Right lobe of liver (tissue), 6 donors: ENCODE measurements at regions not wholly inside any gene's neighbourhood (a gene's known extent, or its start where the extent isn't known, plus 50 kb on each side); places are given as distances from the start of the nearest gene placed in this dataset.
"Not testable (repeated sequence)": the region's sequence is repeated elsewhere in the genome, so short reads cannot be mapped to it uniquely, and the experiment has no call there.

Source experiments
- ATAC-seq, 4 donors: fragments of 200-7000 bp; cut with Tn5 transposase; one replicate each; pipeline ENCODE4 v1.9.1; 2020; ENCODE audit warnings: mild to moderate bottlenecking in 4 of 4, moderate library complexity in 4 of 4
- DNase-seq, 3 donors: peaks; one replicate each; pipeline ENCODE4 v3.0.0-alpha.2; 2020
- H3K27ac ChIP-seq, 3 donors: fragments of 200-600 bp; one replicate each; pipeline ENCODE4 v1.8.0; 2022
- H3K27me3 ChIP-seq, 2 donors: fragments of 200-600 bp; one replicate each; pipeline ENCODE4 v1.8.0; 2022
- H3K36me3 ChIP-seq, 4 donors: fragments of 200-600 bp; sonication (generic) in 1 of 4; one replicate each; pipeline versions ENCODE4 v1.5.1 to v1.8.0; 2017 to 2022; ENCODE audit warnings: control low read depth in 1 of 4
- H3K4me1 ChIP-seq, 4 donors: fragments of 200-600 bp; sonication (generic) in 1 of 4; one replicate each; pipeline versions ENCODE4 v1.5.1 to v1.8.0; 2017 to 2022; ENCODE audit warnings: control low read depth in 1 of 4
- H3K4me3 ChIP-seq, 3 donors: fragments of 200-600 bp; one replicate each; pipeline ENCODE4 v1.8.0; 2022
- H3K9me3 ChIP-seq, 4 donors: fragments of 200-600 bp; sonication (generic) in 1 of 4; one replicate each; pipeline versions ENCODE4 v1.5.1 to v1.8.0; 2017 to 2022; ENCODE audit warnings: control low read depth in 1 of 4
- POLR2A ChIP-seq: fragments of 450-650 bp; IDR thresholded peaks from one replicate; pipeline ENCODE4 v1.6.1; 2017; ENCODE audit warnings: antibody characterized with exemption, mild to moderate bottlenecking
- WGBS: methylation state at CpG from one replicate; pipeline ENCODE4 v1.1.6; 2018; ENCODE audit warnings: low coverage, low lambda C conversion rate; ENCODE audit not compliant: insufficient coverage; ENCODE audit errors: missing lambda C conversion rate; 5-methylcytosine and 5-hydroxymethylcytosine counted together
- intact Hi-C, 2 donors: fragments of 100-400 bp; cut with DNase I; formaldehyde crosslinking; loops; one replicate each; pipeline versions ENCODE4 v1.11.2 to v1.14.1; 2022
- TF ChIP-seq, protein P1 (sequence below), 4 donors: fragments of 200-600 bp in 3 of 4; fragments of 450-650 bp in 1 of 4; IDR thresholded peaks; one replicate each; pipeline versions ENCODE4 v1.5.1 to v1.8.0; 2016 to 2022; ENCODE audit warnings: antibody characterized with exemption in 4 of 4, mild to moderate bottlenecking in 2 of 4
- donor health status: DM: no; HTN: yes; CAD: no.
- donor health status: DM: no; HTN: no; CAD: no.
- donor health status: DM: no; HTN: no; CAD: no.
- donor health status: DM: no; HTN: yes; CAD: no.
- donor health status: DM: no; HTN: yes; CAD: no.

DNA sequence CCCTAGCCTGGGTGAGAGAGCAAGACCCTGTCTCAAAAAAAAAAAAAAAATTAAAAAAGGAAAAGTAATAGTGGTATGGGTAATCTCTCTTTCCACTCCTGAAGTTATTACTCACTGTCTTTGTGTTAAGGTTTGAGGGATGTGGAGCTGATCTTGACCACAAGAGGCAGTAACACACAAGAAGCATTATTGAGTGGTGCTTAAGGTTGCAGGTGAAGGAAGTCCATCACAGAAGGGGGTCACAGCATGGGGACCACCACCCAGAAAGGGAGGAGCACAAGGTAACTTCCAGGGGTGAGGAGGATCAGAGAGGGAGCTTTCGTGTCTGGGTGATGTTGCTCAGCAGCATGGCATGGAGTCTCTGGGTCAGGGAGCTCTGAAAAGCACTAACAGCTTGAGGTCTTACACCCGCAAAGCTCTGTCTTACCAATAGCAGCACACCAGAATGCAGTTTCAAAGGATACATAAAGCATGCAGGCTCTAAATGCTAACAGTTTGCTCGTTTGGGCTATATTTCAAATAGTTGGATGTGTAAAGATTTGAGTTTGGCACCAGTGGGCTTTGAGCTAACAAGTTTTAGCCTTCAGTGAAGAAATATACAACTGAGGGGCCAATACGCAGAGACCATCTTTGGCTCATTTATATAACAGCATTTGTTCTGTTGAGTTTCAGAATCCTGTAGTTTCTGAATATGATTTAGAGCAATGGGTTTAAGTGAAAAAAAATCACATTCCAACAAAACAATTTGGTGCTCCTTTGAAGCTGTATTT lies 100.4 kb upstream of the DNAJC1 start:
- 83% methylated on average over 4 of the region's 4 CpGs for WGBS
- DNase-seq = no peak
- intact Hi-C loops = no loop called here

DNA sequence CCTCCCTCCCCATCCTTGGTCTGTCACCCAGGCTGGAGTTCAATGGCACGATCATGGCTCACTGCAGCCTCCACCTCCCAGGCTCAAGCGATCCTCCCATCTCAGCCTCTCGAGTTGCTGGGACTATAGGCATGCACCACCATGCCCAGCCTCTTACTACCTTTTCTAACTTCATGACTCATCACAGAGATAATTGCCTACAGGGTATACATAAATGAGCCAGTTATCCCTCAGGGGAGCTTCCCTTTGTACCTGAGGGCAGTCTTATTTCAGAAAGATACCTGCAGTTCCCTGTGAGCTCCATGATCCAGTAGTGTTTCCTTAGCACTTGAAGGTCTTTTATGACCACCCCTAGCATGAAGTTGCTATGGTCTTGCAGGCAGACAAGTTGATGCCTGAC lies 94.2 kb upstream of the DNAJC1 start:
- no peaks in the 10 kb centered on the region for H3K4me1 ChIP-seq
- H3K27ac ChIP-seq = no peak overlapping the region
- no peaks in the 10 kb centered on the region for H3K9me3 ChIP-seq
- H3K36me3 ChIP-seq = no peaks in the 10 kb centered on the region
- ATAC-seq (no peak), DNase-seq (no peak)
- H3K4me3 ChIP-seq = no peak overlapping the region
- no peaks in the 10 kb centered on the region for H3K27me3 ChIP-seq
- TF ChIP-seq, protein P1, sequence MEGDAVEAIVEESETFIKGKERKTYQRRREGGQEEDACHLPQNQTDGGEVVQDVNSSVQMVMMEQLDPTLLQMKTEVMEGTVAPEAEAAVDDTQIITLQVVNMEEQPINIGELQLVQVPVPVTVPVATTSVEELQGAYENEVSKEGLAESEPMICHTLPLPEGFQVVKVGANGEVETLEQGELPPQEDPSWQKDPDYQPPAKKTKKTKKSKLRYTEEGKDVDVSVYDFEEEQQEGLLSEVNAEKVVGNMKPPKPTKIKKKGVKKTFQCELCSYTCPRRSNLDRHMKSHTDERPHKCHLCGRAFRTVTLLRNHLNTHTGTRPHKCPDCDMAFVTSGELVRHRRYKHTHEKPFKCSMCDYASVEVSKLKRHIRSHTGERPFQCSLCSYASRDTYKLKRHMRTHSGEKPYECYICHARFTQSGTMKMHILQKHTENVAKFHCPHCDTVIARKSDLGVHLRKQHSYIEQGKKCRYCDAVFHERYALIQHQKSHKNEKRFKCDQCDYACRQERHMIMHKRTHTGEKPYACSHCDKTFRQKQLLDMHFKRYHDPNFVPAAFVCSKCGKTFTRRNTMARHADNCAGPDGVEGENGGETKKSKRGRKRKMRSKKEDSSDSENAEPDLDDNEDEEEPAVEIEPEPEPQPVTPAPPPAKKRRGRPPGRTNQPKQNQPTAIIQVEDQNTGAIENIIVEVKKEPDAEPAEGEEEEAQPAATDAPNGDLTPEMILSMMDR (IDR thresholded peaks at IDR 0.05) = no peak
- TF ChIP-seq POLR2A = no peak
- intact Hi-C loops = no loop called here
- 95% methylated on average over 3 of the region's 3 CpGs for WGBS

More for the DNA sequence above, 100.4 kb upstream of the DNAJC1 start:
- Histone ChIP-seq H3K9me3 (no peaks in the 10 kb centered on the region), H3K36me3 (no peaks in the 10 kb centered on the region), H3K4me1 (no peaks in the 10 kb centered on the region), H3K27me3 (no peaks in the 10 kb centered on the region), H3K27ac (no peak overlapping the region), H3K4me3 (no peak overlapping the region)
- TF ChIP-seq, protein P1 (IDR thresholded peaks at IDR 0.05) = peak in 1 of 4 donors; percentile 12
- no peak for TF ChIP-seq POLR2A
- no peak for ATAC-seq

DNA sequence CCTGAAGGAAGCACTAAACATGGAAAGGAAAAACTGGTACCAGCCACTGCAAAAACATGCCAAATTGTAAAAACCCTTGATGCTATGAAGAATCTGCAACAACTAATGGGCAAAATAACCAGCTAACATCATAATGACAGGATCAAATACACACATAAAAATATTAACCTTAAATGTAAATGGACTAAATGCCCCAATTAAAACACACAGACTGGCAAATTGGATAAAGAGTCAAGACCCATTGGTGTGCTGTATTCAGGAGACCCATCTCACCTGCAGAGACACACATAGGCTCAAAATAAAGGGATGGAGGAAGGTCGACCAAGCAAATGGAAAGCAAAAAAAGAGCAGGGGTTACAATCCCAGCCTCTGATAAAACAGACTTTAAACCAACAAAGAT lies 87.7 kb upstream of the DNAJC1 start:
- intact Hi-C loops = not testable (repeated sequence)
- WGBS = 56% methylated on average over 1 of the region's 1 CpG

DNA sequence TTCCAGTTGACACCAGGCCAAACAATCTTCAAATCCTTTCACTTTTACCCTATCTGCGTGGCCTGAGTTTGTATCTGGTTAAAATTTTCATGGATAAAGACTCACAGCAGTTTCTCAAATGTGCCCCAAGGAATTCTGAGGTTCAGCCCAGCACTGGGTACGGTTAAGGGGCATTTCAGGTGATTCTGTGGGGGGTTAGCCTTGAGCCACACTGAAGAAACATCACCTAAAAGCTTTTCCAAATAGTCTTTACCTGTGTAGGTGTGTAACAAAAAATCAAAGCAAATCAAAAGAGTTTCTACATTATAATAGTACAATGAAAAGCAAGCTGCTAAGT lies 83.8 kb upstream of the DNAJC1 start:
- Histone ChIP-seq H3K4me3 (no peak overlapping the region), H3K9me3 (no peaks in the 10 kb centered on the region), H3K27ac (peak overlapping the region in 1 of 3 donors; percentile 12), H3K4me1 (peaks cover 0 to 5% (median 0%) of the 10 kb centered on the region in 4 donors), H3K36me3 (no peaks in the 10 kb centered on the region), H3K27me3 (no peaks in the 10 kb centered on the region)
- ATAC-seq (no peak), DNase-seq (no peak)
- TF ChIP-seq, protein P1 (IDR thresholded peaks at IDR 0.05) = no peak
- TF ChIP-seq POLR2A = no peak
- intact Hi-C loops = no loop called here
- WGBS = 77% methylated on average over 2 of the region's 2 CpGs

More for the DNA sequence above, 87.7 kb upstream of the DNAJC1 start:
- H3K4me1 ChIP-seq, H3K4me3 ChIP-seq, H3K9me3 ChIP-seq, H3K27me3 ChIP-seq, DNase-seq, ATAC-seq, H3K27ac ChIP-seq, H3K36me3 ChIP-seq: not testable (repeated sequence)

DNA sequence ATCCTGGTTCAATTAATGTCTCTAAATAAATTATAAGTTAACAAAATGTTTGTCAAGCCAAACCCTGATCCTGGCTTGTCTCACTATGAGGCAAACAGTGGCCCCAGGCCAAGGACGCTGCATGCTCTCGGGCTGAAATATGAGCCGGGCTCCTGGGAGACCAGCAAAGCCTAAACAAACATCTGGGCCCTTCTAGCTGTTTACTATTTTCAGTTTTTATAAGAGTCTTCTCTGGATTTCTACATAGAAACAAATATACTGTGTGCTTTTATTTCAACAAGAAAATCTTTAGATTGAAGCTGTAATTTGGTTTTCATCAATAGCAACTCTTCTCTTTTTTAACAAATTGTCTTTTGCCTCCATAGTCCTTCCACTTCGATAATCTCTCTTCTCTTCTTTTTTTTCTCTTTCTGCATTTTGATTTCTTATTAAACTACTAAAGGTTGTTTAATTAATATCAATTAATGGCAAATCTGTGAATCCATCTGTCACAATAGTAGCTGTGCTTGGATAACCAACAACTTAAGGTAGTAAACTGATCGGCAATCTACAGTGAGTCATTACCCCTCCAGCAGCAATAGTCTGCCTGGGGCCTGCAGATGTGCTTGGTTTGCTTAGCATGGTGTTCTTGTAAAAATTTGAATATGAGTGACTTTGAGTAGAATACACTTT lies 83.3 kb upstream of the DNAJC1 start:
- no peaks in the 10 kb centered on the region for H3K9me3 ChIP-seq
- peaks cover 0 to 5% (median 0%) of the 10 kb centered on the region in 4 donors for H3K4me1 ChIP-seq
- peak overlapping the region in 1 of 3 donors; percentile 12 for H3K27ac ChIP-seq
- no peaks in the 10 kb centered on the region for H3K36me3 ChIP-seq
- H3K27me3 ChIP-seq = no peaks in the 10 kb centered on the region
- no peak overlapping the region for H3K4me3 ChIP-seq
- intact Hi-C loops = no loop called here
- DNase-seq (peak; percentile 85 to 90 (median 86)), ATAC-seq (peak; percentile 99 to 100 (median 100))
- TF ChIP-seq, protein P1 (IDR thresholded peaks at IDR 0.05) = no peak
- TF ChIP-seq POLR2A = no peak
- 37% methylated on average over 5 of the region's 5 CpGs for WGBS

DNA sequence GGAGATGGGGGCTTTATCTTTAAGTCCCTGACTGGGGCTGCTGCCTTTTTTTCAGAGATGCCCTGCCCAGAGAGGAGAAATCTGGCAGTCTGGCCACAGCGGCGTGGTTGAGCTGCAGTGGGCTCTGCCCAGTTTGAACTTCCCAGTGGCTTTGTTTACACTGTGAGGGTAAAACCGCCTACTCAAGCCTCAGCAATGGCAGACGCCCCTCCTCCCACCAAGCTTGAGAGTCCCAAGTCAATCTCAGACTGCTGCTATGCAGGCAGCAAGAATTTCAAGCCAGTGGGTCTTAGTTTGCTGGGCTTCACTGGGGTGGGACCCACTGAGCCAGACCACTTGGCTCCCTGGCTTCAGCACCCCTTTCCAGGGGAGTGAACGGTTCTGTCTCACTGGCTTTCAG lies 76.4 kb upstream of the DNAJC1 start:
- H3K27ac ChIP-seq, ATAC-seq, DNase-seq, H3K36me3 ChIP-seq, H3K9me3 ChIP-seq, H3K4me3 ChIP-seq, H3K4me1 ChIP-seq, H3K27me3 ChIP-seq, intact Hi-C loops: not testable (repeated sequence)
- WGBS = 20% methylated on average over 1 of the region's 5 CpGs
